GM19463 (cell line): ENCODE measurements at regions not wholly inside any gene's neighbourhood (a gene's known extent, or its start where the extent isn't known, plus 50 kb on each side); places are given as distances from the start of the nearest gene placed in this dataset.

Source experiments
- ATAC-seq: cut with Tn5 transposase; IDR thresholded peaks from one replicate; pipeline ENCODE4 v1.9.1; 2021; ENCODE audit warnings: mild to moderate bottlenecking, moderate library complexity; ENCODE audit not compliant: unreplicated experiment

GRCh38 chr1:29673669-29674626 lies 437.6 kb downstream of the PTPRU start:
- no peak for ATAC-seq

DNA sequence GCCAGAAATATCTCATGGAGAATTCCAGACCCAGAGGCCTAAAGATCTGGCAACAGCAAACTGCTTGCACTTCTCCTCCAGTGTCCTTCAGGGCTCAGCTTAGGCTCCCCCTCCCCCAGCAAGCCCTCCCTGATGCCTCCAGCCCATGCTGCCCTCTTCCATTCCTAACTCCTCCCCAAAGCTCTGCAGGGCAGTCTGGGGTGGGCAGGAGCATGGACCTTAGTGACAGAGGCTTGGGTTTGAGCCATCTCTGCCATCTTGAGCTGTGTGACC lies 436.8 kb downstream of the PTPRU start:
- no peak for ATAC-seq

GRCh38 chr1:29672416-29673227 lies 436.3 kb downstream of the PTPRU start:
- ATAC-seq, result no peak

DNA sequence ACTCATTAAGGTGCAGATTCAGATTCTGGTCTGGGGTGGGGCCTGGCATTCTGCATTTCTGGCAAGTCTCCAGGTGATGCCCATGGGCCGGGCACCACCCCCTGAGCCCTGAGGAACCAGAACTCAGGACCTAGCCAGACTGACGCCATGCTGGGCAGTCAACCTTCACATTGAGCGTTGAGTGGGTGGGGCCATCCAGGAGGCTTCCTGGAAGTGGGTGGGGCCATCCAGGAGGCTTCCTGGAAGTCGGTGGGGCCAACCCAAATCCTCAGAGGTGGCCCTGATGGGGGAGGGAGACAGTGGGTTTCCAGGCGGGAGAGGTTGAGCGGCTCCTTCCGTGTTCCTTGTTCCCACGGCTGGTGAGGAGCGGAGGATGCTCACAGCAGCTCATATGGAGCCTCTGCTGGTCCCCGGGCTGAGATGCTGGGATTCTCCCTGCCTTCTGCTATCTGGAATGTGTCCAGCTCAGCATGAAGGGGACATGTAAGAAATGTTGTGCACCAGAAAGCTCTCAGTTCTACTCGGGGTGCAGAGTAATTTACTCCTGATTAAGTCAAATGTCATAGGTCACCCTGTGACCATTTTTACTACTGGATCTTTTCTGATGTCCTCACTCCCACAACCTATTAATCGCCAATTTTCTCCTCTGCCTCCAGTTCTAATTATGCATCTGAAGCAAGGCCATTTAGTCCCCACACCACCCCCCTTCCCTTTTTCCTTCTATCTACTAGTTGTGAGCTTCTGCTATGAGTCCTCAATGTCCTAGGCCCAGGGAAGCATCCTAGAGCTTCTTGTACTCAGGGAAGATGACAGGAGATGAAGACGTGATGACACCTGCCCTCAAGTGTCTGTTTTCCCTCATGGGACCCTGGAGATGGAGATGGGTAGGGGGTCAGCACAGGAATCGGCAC lies 435.4 kb downstream of the PTPRU start:
- no peak for ATAC-seq

- ATAC-seq, result no peak
Observed at GRCh38 chr1:29670752-29671151, 434.4 kb downstream of the PTPRU start.

- ATAC-seq, result no peak
Observed at GRCh38 chr1:29669912-29670311, 433.6 kb downstream of the PTPRU start.

- ATAC-seq, result no peak
Observed at GRCh38 chr1:29669158-29669871, 433.0 kb downstream of the PTPRU start.

DNA sequence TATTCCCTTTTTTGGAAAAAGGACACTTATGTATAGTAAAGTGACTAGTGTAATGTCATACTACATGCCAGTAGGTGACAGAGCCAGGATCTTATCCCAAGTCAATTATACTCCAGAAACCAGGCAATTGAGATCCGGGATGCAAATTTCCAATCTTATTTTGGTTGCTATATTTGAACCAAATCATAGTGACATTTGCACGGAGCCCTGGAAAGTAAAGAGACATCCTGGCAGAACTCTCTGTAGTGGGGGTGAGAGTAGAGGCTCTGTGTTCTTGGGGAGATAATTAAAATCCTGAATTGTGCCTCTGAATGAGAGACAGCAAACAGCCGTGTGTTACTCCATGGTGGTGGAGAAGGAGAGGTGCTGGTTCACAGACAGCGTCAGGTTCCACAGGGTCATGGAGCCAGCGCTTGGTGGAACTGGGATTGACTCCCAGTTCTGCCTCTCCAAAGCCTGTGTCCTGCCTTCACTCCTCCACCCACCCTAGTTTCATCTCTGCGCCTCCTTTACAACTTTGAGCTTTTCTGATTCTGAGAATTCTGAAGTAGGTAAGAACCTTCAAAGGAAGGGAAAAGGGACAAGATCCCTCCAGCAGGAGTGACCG lies 432.3 kb downstream of the PTPRU start:
- no peak for ATAC-seq

DNA sequence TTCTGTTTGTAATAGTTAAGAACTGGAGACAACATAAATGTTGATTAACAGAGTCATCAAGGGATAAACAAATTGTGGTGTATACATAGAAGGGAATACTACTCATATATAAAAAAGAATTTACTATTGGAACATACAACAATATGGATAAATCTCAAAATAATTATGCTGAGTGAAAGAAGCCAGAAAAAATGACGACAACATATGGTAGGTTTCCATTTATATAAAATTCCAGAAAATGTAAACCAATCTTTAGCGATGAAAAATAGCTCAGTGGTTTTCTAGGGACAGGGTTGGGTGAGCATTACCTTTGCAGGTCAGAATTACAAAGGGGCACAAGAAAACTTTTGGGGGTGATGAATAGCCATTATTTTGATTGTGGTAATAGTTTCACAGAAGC lies 431.6 kb downstream of the PTPRU start:
- no peak for ATAC-seq

GRCh38 chr1:29664711-29665110 lies 428.4 kb downstream of the PTPRU start:
- ATAC-seq, result no peak

- no peak for ATAC-seq
Observed at GRCh38 chr1:29658688-29659087, 422.4 kb downstream of the PTPRU start.

DNA sequence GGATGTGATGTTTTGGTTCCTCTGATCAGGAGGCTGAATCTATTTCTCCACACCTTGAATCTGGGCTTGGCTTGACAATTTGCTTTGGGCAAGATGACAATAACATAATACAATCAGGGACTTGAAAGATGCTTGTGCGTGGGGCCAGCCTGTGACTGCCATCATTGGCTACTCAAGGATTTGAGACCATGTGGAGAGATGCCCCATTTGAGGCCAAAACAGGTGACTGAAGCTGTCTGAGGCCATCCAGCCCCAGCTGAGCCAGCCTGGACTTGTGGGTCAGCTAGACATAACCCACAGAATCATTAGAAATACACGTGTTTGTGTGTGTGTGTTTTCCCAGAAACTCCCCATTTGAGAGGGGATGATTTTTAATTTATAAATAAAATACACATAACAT lies 421.5 kb downstream of the PTPRU start:
- no peak for ATAC-seq

GRCh38 chr1:29655945-29656850 lies 419.9 kb downstream of the PTPRU start:
- ATAC-seq, result no peak

GRCh38 chr1:29655145-29655544 lies 418.8 kb downstream of the PTPRU start:
- ATAC-seq, result no peak

GRCh38 chr1:29653886-29654450 lies 417.6 kb downstream of the PTPRU start:
- ATAC-seq, result no peak

DNA sequence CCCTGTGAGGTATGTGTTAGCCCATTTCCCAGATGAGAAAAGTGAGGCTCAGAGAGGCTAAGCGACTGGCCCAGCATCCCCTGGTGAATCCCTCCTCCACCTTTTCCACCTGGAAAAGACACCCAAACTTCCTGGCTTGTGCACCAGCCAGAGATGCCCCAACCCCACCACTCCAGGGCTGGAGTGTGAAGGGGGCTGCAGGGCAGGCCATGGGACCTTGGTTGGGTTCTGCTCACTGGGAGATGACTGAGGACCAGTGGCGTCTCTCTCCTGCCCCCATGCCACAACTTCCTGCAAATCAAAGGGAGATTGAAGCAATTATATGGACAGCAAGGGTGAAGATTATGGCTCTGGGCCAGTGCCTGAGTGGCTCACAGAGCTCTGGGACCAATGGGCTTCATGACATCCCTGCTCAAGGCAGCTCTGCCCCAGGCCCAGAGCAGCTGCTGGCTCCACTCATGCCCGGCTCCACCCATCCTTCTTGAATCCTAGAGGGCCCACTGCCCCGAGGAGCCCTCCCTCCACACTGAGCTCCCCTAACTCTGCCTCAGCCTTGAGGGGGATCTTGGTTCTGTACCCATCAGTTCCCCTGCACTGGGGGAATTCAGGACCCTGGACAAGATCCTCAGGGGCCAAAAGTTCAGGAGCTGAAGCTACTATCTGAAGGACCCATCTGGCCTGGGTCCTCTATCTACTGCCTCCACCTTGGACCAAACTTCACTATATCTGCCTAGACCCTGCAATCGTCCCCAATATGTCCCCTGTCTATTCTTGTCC lies 416.9 kb downstream of the PTPRU start:
- no peak for ATAC-seq

- ATAC-seq, result no peak
Observed at GRCh38 chr1:29651684-29652665, 415.7 kb downstream of the PTPRU start.
